Esophagus squamous epithelium (tissue), 4 donors: ENCODE measurements at regions not wholly inside any gene's neighbourhood (a gene's known extent, or its start where the extent isn't known, plus 50 kb on each side); places are given as distances from the start of the nearest gene placed in this dataset.

Source experiments
- CTCF ChIP-seq, 6 experiments: fragments of 450-650 bp in 4 of 6; fragments of 200-600 bp in 2 of 6; sonication (generic) in 2 of 6; IDR thresholded peaks; one replicate each; pipeline ENCODE4 v1.5.1; 2016 to 2019; ENCODE audit warnings: antibody characterized with exemption in 6 of 6, mild to moderate bottlenecking in 4 of 6, moderate library complexity in 4 of 6
- POLR2A ChIP-seq, 4 donors: fragments of 450-650 bp; IDR thresholded peaks; one replicate each; pipeline ENCODE4 v1.6.1; 2017; ENCODE audit warnings: antibody characterized with exemption in 4 of 4, mild to moderate bottlenecking in 4 of 4, moderate library complexity in 3 of 4

- no peak for TF ChIP-seq CTCF (IDR thresholded peaks at IDR 0.05)
- no peak for TF ChIP-seq POLR2A (IDR thresholded peaks at IDR 0.05)
Measured at GRCh38 chr2:5617358-5617757, 74.8 kb upstream of the SOX11 start.
